ENCODE measurements at regions not wholly inside any gene's neighbourhood (a gene's known extent, or its start where the extent isn't known, plus 50 kb on each side); places are given as distances from the start of the nearest gene placed in this dataset.

GRCh38 chr7:92982928-92983327 is 134.9 kb downstream of the SAMD9 start:
- Histone ChIP-seq H3K4me3 (no peak overlapping the region), H3K36me3 (no peaks in the 10 kb centered on the region), H3K27me3 (no peaks in the 10 kb centered on the region), H3K27ac (no peak overlapping the region), H3K4me1 (peaks cover 0 to 3% (median 0%) of the 10 kb centered on the region in 3 donors), H3K9me3 (peaks cover 0 to 24% (median 0%) of the 10 kb centered on the region in 3 donors)
- no peak for ATAC-seq
- WGBS, 2 donors (ENCODE audit: low coverage in 1 of 2) = 100% methylated on average over 1 of the region's 1 CpG
- TF ChIP-seq EP300 (IDR thresholded peaks at IDR 0.05) (no peak), POLR2A (IDR thresholded peaks at IDR 0.05) (no peak), POLR2AphosphoS5 (IDR thresholded peaks at IDR 0.05) (no peak)
- TF ChIP-seq, protein P1, sequence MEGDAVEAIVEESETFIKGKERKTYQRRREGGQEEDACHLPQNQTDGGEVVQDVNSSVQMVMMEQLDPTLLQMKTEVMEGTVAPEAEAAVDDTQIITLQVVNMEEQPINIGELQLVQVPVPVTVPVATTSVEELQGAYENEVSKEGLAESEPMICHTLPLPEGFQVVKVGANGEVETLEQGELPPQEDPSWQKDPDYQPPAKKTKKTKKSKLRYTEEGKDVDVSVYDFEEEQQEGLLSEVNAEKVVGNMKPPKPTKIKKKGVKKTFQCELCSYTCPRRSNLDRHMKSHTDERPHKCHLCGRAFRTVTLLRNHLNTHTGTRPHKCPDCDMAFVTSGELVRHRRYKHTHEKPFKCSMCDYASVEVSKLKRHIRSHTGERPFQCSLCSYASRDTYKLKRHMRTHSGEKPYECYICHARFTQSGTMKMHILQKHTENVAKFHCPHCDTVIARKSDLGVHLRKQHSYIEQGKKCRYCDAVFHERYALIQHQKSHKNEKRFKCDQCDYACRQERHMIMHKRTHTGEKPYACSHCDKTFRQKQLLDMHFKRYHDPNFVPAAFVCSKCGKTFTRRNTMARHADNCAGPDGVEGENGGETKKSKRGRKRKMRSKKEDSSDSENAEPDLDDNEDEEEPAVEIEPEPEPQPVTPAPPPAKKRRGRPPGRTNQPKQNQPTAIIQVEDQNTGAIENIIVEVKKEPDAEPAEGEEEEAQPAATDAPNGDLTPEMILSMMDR (IDR thresholded peaks at IDR 0.05) = no peak

GRCh38 chr7:92976931-92977330 is 140.6 kb upstream of the CDK6 start:
- Histone ChIP-seq H3K4me1 (no peaks in the 10 kb centered on the region), H3K27ac (no peak overlapping the region), H3K4me3 (no peak overlapping the region), H3K36me3 (no peaks in the 10 kb centered on the region), H3K27me3 (no peaks in the 10 kb centered on the region), H3K9me3 (peaks cover 0 to 54% (median 2%) of the 10 kb centered on the region in 3 donors)
- WGBS, 2 donors (ENCODE audit: low coverage in 1 of 2) = 78% methylated on average over 1 of the region's 1 CpG; no CpG with 5 or more reads in 1 of the 2 donors
- TF ChIP-seq, protein P1 (IDR thresholded peaks at IDR 0.05) = no peak
- TF ChIP-seq POLR2A (IDR thresholded peaks at IDR 0.05) (no peak), EP300 (IDR thresholded peaks at IDR 0.05) (no peak), POLR2AphosphoS5 (IDR thresholded peaks at IDR 0.05) (no peak)
- ATAC-seq = no peak

- Histone ChIP-seq H3K27me3 (no peaks in the 10 kb centered on the region), H3K27ac (no peak overlapping the region), H3K4me1 (no peaks in the 10 kb centered on the region), H3K4me3 (no peak overlapping the region), H3K36me3 (no peaks in the 10 kb centered on the region), H3K9me3 (peaks cover 0 to 39% (median 2%) of the 10 kb centered on the region in 3 donors)
- TF ChIP-seq EP300 (IDR thresholded peaks at IDR 0.05) (no peak), POLR2A (IDR thresholded peaks at IDR 0.05) (no peak), POLR2AphosphoS5 (IDR thresholded peaks at IDR 0.05) (no peak)
- TF ChIP-seq, protein P1 (IDR thresholded peaks at IDR 0.05) = no peak
- 55 to 56% methylated on average over 2 of the region's 2 CpGs for WGBS, 2 donors (ENCODE audit: low coverage in 1 of 2)
- ATAC-seq = no peak
Observed at GRCh38 chr7:92973974-92974373, 137.6 kb upstream of the CDK6 start.

DNA sequence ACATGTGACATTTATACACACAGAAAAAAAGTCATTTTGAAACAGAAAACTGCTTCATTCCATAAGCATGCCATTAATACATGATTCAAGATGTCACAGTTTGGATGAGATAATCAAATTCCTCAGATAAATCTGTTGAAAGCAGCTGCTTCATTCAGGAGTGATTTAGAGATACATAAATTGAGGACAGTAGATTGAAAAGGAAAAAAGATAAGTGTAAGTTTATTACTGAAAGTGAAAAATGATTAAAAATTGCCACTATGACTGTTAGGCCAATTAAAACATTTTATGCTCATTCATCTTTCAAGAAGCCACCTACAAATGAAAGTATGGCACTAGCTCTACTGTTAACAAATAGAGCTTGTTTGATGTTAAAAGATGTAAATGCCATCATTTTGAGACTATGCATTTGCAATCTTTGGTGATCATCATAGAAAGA is 136.9 kb upstream of the CDK6 start:
- Histone ChIP-seq H3K9me3 (peaks cover 0 to 33% (median 2%) of the 10 kb centered on the region in 3 donors), H3K27me3 (no peaks in the 10 kb centered on the region), H3K36me3 (no peaks in the 10 kb centered on the region), H3K27ac (no peak overlapping the region), H3K4me1 (no peaks in the 10 kb centered on the region), H3K4me3 (no peak overlapping the region)
- ATAC-seq = no peak
- TF ChIP-seq POLR2A (IDR thresholded peaks at IDR 0.05) (no peak), POLR2AphosphoS5 (IDR thresholded peaks at IDR 0.05) (no peak)
- TF ChIP-seq, protein P1 (IDR thresholded peaks at IDR 0.05) = no peak

DNA sequence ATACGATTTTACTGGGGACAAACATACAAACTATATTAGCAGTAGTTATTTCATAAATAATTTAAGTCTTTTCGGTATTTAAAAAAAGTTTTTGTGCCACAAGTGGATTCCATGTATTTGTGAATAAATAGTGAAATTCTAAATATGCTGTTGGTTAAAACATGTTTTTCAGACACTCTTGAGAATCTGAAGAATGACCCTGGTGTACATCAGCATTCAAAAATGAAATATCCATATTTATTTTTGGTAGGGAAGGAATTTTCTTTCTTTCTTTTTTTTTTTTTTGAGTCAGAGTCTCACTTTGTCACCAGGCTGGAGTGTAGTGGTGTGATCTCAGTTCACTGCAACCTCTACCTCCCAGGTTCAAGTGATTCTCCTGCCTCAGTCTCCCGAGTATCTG is 136.1 kb upstream of the CDK6 start:
- Histone ChIP-seq H3K27me3 (no peaks in the 10 kb centered on the region), H3K4me3 (no peak overlapping the region), H3K27ac (no peak overlapping the region), H3K4me1 (no peaks in the 10 kb centered on the region), H3K36me3 (no peaks in the 10 kb centered on the region), H3K9me3 (peaks cover 0 to 25% (median 1%) of the 10 kb centered on the region in 3 donors)
- no peak for ATAC-seq
- WGBS, 2 donors (ENCODE audit: low coverage in 1 of 2) = 85 to 88% methylated on average over 2 of the region's 3 CpGs
- TF ChIP-seq POLR2A (IDR thresholded peaks at IDR 0.05) (no peak), EP300 (IDR thresholded peaks at IDR 0.05) (no peak), POLR2AphosphoS5 (IDR thresholded peaks at IDR 0.05) (no peak)
- TF ChIP-seq, protein P1 (IDR thresholded peaks at IDR 0.05) = no peak
